ENCODE measurements at regions not wholly inside any gene's neighbourhood (a gene's known extent, or its start where the extent isn't known, plus 50 kb on each side); places are given as distances from the start of the nearest gene placed in this dataset.

GRCh38 chr12:40577834-40578233, 114.4 kb upstream of the CNTN1 start:
- Histone ChIP-seq H3K27me3 (ENCODE audit: control insufficient read depth, insufficient read depth, low read length) (no peaks in the 10 kb centered on the region), H3K9me3 (ENCODE audit: control insufficient read depth, insufficient read depth, low read length) (peaks cover 1% of the 10 kb centered on the region; the same call in 1 of the 2 replicates), H3K27ac (ENCODE audit: low read length) (no peak overlapping the region), H3K4me3 (ENCODE audit: low read length) (no peak overlapping the region), H3K36me3 (ENCODE audit: control insufficient read depth, insufficient read depth, low read length) (no peaks in the 10 kb centered on the region), H3K4me1 (ENCODE audit: control insufficient read depth, insufficient read depth, low read length) (no peaks in the 10 kb centered on the region)
- WGBS (ENCODE audit: insufficient coverage, insufficient read length), result no CpG with 5 or more reads among the region's 1 CpG
- DNase-seq (ENCODE audit: low read depth, low spot score), result no peak

- DNase-seq (ENCODE audit: low read depth, low spot score), result no peak
- no CpG with 5 or more reads among the region's 1 CpG for WGBS (ENCODE audit: insufficient coverage, insufficient read length)
- H3K9me3 ChIP-seq (ENCODE audit: control insufficient read depth, insufficient read depth, low read length), result peaks cover 1% of the 10 kb centered on the region; the same call in 1 of the 2 replicates
- H3K27ac ChIP-seq (ENCODE audit: low read length), result no peak overlapping the region
- H3K4me1 ChIP-seq (ENCODE audit: control insufficient read depth, insufficient read depth, low read length), result no peaks in the 10 kb centered on the region
- H3K27me3 ChIP-seq (ENCODE audit: control insufficient read depth, insufficient read depth, low read length), result no peaks in the 10 kb centered on the region
- H3K4me3 ChIP-seq (ENCODE audit: low read length), result no peak overlapping the region
- H3K36me3 ChIP-seq (ENCODE audit: control insufficient read depth, insufficient read depth, low read length), result no peaks in the 10 kb centered on the region
Observed at GRCh38 chr12:40579687-40580086, 112.6 kb upstream of the CNTN1 start.

GRCh38 chr12:40580346-40580745, 111.9 kb upstream of the CNTN1 start:
- Histone ChIP-seq H3K4me3 (ENCODE audit: low read length) (no peak overlapping the region), H3K9me3 (ENCODE audit: control insufficient read depth, insufficient read depth, low read length) (peaks cover 1% of the 10 kb centered on the region; the same call in 1 of the 2 replicates), H3K4me1 (ENCODE audit: control insufficient read depth, insufficient read depth, low read length) (no peaks in the 10 kb centered on the region), H3K27ac (ENCODE audit: low read length) (no peak overlapping the region), H3K27me3 (ENCODE audit: control insufficient read depth, insufficient read depth, low read length) (no peaks in the 10 kb centered on the region), H3K36me3 (ENCODE audit: control insufficient read depth, insufficient read depth, low read length) (no peaks in the 10 kb centered on the region)
- DNase-seq (ENCODE audit: low read depth, low spot score), result no peak
- no CpG with 5 or more reads among the region's 2 CpGs for WGBS (ENCODE audit: insufficient coverage, insufficient read length)

- Histone ChIP-seq H3K4me3 (ENCODE audit: low read length) (no peak overlapping the region), H3K36me3 (ENCODE audit: control insufficient read depth, insufficient read depth, low read length) (no peaks in the 10 kb centered on the region), H3K27me3 (ENCODE audit: control insufficient read depth, insufficient read depth, low read length) (no peaks in the 10 kb centered on the region), H3K9me3 (ENCODE audit: control insufficient read depth, insufficient read depth, low read length) (peaks cover 1% of the 10 kb centered on the region; the same call in 1 of the 2 replicates), H3K27ac (ENCODE audit: low read length) (no peak overlapping the region), H3K4me1 (ENCODE audit: control insufficient read depth, insufficient read depth, low read length) (no peaks in the 10 kb centered on the region)
- WGBS (ENCODE audit: insufficient coverage, insufficient read length), result no CpG with 5 or more reads among the region's 1 CpG
- no peak for DNase-seq (ENCODE audit: low read depth, low spot score)
Observed at GRCh38 chr12:40581889-40582288, 110.3 kb upstream of the CNTN1 start.

GRCh38 chr12:40583743-40584142, 108.5 kb upstream of the CNTN1 start:
- DNase-seq (ENCODE audit: low read depth, low spot score), result no peak
- Histone ChIP-seq H3K36me3 (ENCODE audit: control insufficient read depth, insufficient read depth, low read length) (no peaks in the 10 kb centered on the region), H3K4me1 (ENCODE audit: control insufficient read depth, insufficient read depth, low read length) (no peaks in the 10 kb centered on the region), H3K4me3 (ENCODE audit: low read length) (no peak overlapping the region), H3K27ac (ENCODE audit: low read length) (no peak overlapping the region), H3K27me3 (ENCODE audit: control insufficient read depth, insufficient read depth, low read length) (no peaks in the 10 kb centered on the region), H3K9me3 (ENCODE audit: control insufficient read depth, insufficient read depth, low read length) (peaks cover 1% of the 10 kb centered on the region; the same call in 1 of the 2 replicates)

GRCh38 chr12:40584763-40585162, 107.5 kb upstream of the CNTN1 start:
- Histone ChIP-seq H3K9me3 (ENCODE audit: control insufficient read depth, insufficient read depth, low read length) (peaks cover 1% of the 10 kb centered on the region; the same call in 1 of the 2 replicates), H3K4me1 (ENCODE audit: control insufficient read depth, insufficient read depth, low read length) (no peaks in the 10 kb centered on the region), H3K36me3 (ENCODE audit: control insufficient read depth, insufficient read depth, low read length) (no peaks in the 10 kb centered on the region), H3K27ac (ENCODE audit: low read length) (no peak overlapping the region), H3K4me3 (ENCODE audit: low read length) (no peak overlapping the region), H3K27me3 (ENCODE audit: control insufficient read depth, insufficient read depth, low read length) (no peaks in the 10 kb centered on the region)
- WGBS (ENCODE audit: insufficient coverage, insufficient read length), result no CpG with 5 or more reads among the region's 2 CpGs
- DNase-seq (ENCODE audit: low read depth, low spot score), result no peak

- no peak for DNase-seq (ENCODE audit: low read depth, low spot score)
- H3K4me3 ChIP-seq (ENCODE audit: low read length), result no peak overlapping the region
- H3K9me3 ChIP-seq (ENCODE audit: control insufficient read depth, insufficient read depth, low read length), result no peaks in the 10 kb centered on the region; the same call in 1 of the 2 replicates
- no peak overlapping the region for H3K27ac ChIP-seq (ENCODE audit: low read length)
- no peaks in the 10 kb centered on the region for H3K27me3 ChIP-seq (ENCODE audit: control insufficient read depth, insufficient read depth, low read length)
- H3K4me1 ChIP-seq (ENCODE audit: control insufficient read depth, insufficient read depth, low read length), result no peaks in the 10 kb centered on the region
- H3K36me3 ChIP-seq (ENCODE audit: control insufficient read depth, insufficient read depth, low read length), result no peaks in the 10 kb centered on the region
Observed at GRCh38 chr12:40586823-40587222, 105.4 kb upstream of the CNTN1 start.

- Histone ChIP-seq H3K9me3 (ENCODE audit: control insufficient read depth, insufficient read depth, low read length) (no peaks in the 10 kb centered on the region; the same call in 1 of the 2 replicates), H3K27me3 (ENCODE audit: control insufficient read depth, insufficient read depth, low read length) (no peaks in the 10 kb centered on the region), H3K36me3 (ENCODE audit: control insufficient read depth, insufficient read depth, low read length) (no peaks in the 10 kb centered on the region), H3K27ac (ENCODE audit: low read length) (no peak overlapping the region), H3K4me1 (ENCODE audit: control insufficient read depth, insufficient read depth, low read length) (no peaks in the 10 kb centered on the region), H3K4me3 (ENCODE audit: low read length) (no peak overlapping the region)
- no peak for DNase-seq (ENCODE audit: low read depth, low spot score)
Observed at GRCh38 chr12:40587421-40587820, 104.8 kb upstream of the CNTN1 start.

- no peaks in the 10 kb centered on the region for H3K36me3 ChIP-seq (ENCODE audit: control insufficient read depth, insufficient read depth, low read length)
- no peak overlapping the region for H3K27ac ChIP-seq (ENCODE audit: low read length)
- no CpG with 5 or more reads among the region's 3 CpGs for WGBS (ENCODE audit: insufficient coverage, insufficient read length)
- H3K27me3 ChIP-seq (ENCODE audit: control insufficient read depth, insufficient read depth, low read length), result no peaks in the 10 kb centered on the region
- no peaks in the 10 kb centered on the region for H3K4me1 ChIP-seq (ENCODE audit: control insufficient read depth, insufficient read depth, low read length)
- no peak overlapping the region for H3K4me3 ChIP-seq (ENCODE audit: low read length)
- DNase-seq (ENCODE audit: low read depth, low spot score), result no peak
- H3K9me3 ChIP-seq (ENCODE audit: control insufficient read depth, insufficient read depth, low read length), result no peaks in the 10 kb centered on the region; the same call in 1 of the 2 replicates
Observed at GRCh38 chr12:40587970-40588369, 104.3 kb upstream of the CNTN1 start.

- Histone ChIP-seq H3K9me3 (ENCODE audit: control insufficient read depth, insufficient read depth, low read length) (no peaks in the 10 kb centered on the region), H3K4me1 (ENCODE audit: control insufficient read depth, insufficient read depth, low read length) (no peaks in the 10 kb centered on the region), H3K36me3 (ENCODE audit: control insufficient read depth, insufficient read depth, low read length) (no peaks in the 10 kb centered on the region), H3K27me3 (ENCODE audit: control insufficient read depth, insufficient read depth, low read length) (no peaks in the 10 kb centered on the region), H3K27ac (ENCODE audit: low read length) (no peak overlapping the region), H3K4me3 (ENCODE audit: low read length) (no peak overlapping the region)
- DNase-seq (ENCODE audit: low read depth, low spot score), result no peak
- WGBS (ENCODE audit: insufficient coverage, insufficient read length), result no CpG with 5 or more reads among the region's 3 CpGs
Observed at GRCh38 chr12:40597133-40597532, 95.1 kb upstream of the CNTN1 start.

- no peak overlapping the region for H3K4me3 ChIP-seq (ENCODE audit: low read length)
- H3K4me1 ChIP-seq (ENCODE audit: control insufficient read depth, insufficient read depth, low read length), result no peaks in the 10 kb centered on the region
- H3K27ac ChIP-seq (ENCODE audit: low read length), result no peak overlapping the region
- WGBS (ENCODE audit: insufficient coverage, insufficient read length), result no CpG with 5 or more reads among the region's 2 CpGs
- no peaks in the 10 kb centered on the region for H3K27me3 ChIP-seq (ENCODE audit: control insufficient read depth, insufficient read depth, low read length)
- DNase-seq (ENCODE audit: low read depth, low spot score), result no peak
- H3K9me3 ChIP-seq (ENCODE audit: control insufficient read depth, insufficient read depth, low read length), result no peaks in the 10 kb centered on the region
- no peaks in the 10 kb centered on the region for H3K36me3 ChIP-seq (ENCODE audit: control insufficient read depth, insufficient read depth, low read length)
Observed at GRCh38 chr12:40598073-40598472, 94.2 kb upstream of the CNTN1 start.

Measured in iPS DF 6.9 (cell line).